DOHH2 (cell line): ENCODE measurements at regions not wholly inside any gene's neighbourhood (a gene's known extent, or its start where the extent isn't known, plus 50 kb on each side); places are given as distances from the start of the nearest gene placed in this dataset.

Experiments used
- H3F3A ChIP-seq: fragments of 200-600 bp; sonication (generic), shearing (Covaris generic); 2 replicates; pipeline ENCODE4 v1.6.0; 2016; ENCODE audit warnings: antibody characterized with exemption, mild to moderate bottlenecking; ENCODE audit not compliant: control insufficient read depth, insufficient read depth
- H3K27ac ChIP-seq: fragments of 200-600 bp; sonication (generic); 2 replicates; pipeline ENCODE4 v1.5.1; 2014; ENCODE audit warnings: low read depth, mild to moderate bottlenecking, low read length, moderate library complexity
- H3K27me3 ChIP-seq: fragments of 200-600 bp; sonication (generic); 2 replicates; pipeline ENCODE4 v1.6.1; 2014; ENCODE audit warnings: mild to moderate bottlenecking, low read length, mixed read lengths; ENCODE audit not compliant: control insufficient read depth
- H3K36me3 ChIP-seq: fragments of 200-600 bp; sonication (generic); 2 replicates; pipeline ENCODE4 v1.6.1; 2014; ENCODE audit warnings: mild to moderate bottlenecking, low read length, moderate library complexity, mixed read lengths; ENCODE audit not compliant: control insufficient read depth
- H3K4me1 ChIP-seq: fragments of 200-600 bp; sonication (generic); 2 replicates; pipeline ENCODE4 v1.6.1; 2014; ENCODE audit warnings: mild to moderate bottlenecking, low read length, mixed read lengths; ENCODE audit not compliant: control insufficient read depth
- H3K4me2 ChIP-seq: fragments of 200-600 bp; sonication (generic); 2 replicates; pipeline ENCODE4 v1.6.0; 2014; ENCODE audit warnings: mild to moderate bottlenecking, low read length, moderate library complexity
- H3K4me3 ChIP-seq: fragments of 200-600 bp; sonication (generic); 2 replicates; pipeline ENCODE4 v1.5.1; 2014; ENCODE audit warnings: mild to moderate bottlenecking, low read length, mixed read lengths
- H3K79me2 ChIP-seq: fragments of 200-600 bp; sonication (generic); 2 replicates; pipeline ENCODE4 v1.6.1; 2014; ENCODE audit warnings: mild to moderate bottlenecking, low read length, mixed read lengths; ENCODE audit not compliant: control insufficient read depth
- H3K9me2 ChIP-seq: fragments of 200-600 bp; sonication (generic); replicated peaks from 2 replicates; pipeline ENCODE4 v1.6.1; 2014; ENCODE audit warnings: mild to moderate bottlenecking, low read length, mixed read lengths; ENCODE audit not compliant: control insufficient read depth
- H3K9me3 ChIP-seq: fragments of 200-600 bp; sonication (generic); 2 replicates; pipeline ENCODE4 v1.6.1; 2014; ENCODE audit warnings: antibody characterized with exemption, low read length, mixed read lengths; ENCODE audit not compliant: control insufficient read depth, insufficient read depth
- H4K20me1 ChIP-seq: fragments of 200-600 bp; sonication (generic); 2 replicates; pipeline ENCODE4 v1.6.0; 2014; ENCODE audit warnings: low read depth, mild to moderate bottlenecking, antibody characterized with exemption, low read length, moderate library complexity; ENCODE audit not compliant: control insufficient read depth, insufficient read depth
- CTCF ChIP-seq: fragments of 200-600 bp; sonication (generic); IDR thresholded peaks from one replicate; pipeline ENCODE4 v1.5.1; 2014; ENCODE audit warnings: antibody characterized with exemption, mild to moderate bottlenecking, low read depth, low read length; ENCODE audit not compliant: poor library complexity, severe bottlenecking
- EZH2phosphoT487 ChIP-seq: fragments of 200-600 bp; sonication (generic); IDR thresholded peaks from 2 replicates; pipeline ENCODE4 v1.6.1; 2017; ENCODE audit warnings: borderline replicate concordance, mild to moderate bottlenecking, antibody characterized with exemption, low read length, moderate library complexity, mixed read lengths

GRCh38 chr6:4439159-4439558, 303.8 kb upstream of the ECI2 start:
- Histone ChIP-seq H3K36me3 (no peaks in the 10 kb centered on the region), H3K4me2 (no peak overlapping the region), H3K9me3 (no peaks in the 10 kb centered on the region), H4K20me1 (no peaks in the 10 kb centered on the region), H3K9me2 (no peaks in the 10 kb centered on the region), H3K27ac (no peak overlapping the region), H3K27me3 (no peaks in the 10 kb centered on the region), H3K79me2 (no peaks in the 10 kb centered on the region), H3K4me1 (no peaks in the 10 kb centered on the region), H3K4me3 (no peak overlapping the region), H3F3A (no peaks in the 10 kb centered on the region)
- no peak for TF ChIP-seq CTCF
- TF ChIP-seq EZH2phosphoT487, result no peak

GRCh38 chr6:4437342-4437741, 302.0 kb upstream of the ECI2 start:
- Histone ChIP-seq H3F3A (no peaks in the 10 kb centered on the region), H3K27ac (no peak overlapping the region), H3K4me3 (no peak overlapping the region), H3K36me3 (no peaks in the 10 kb centered on the region), H3K9me3 (no peaks in the 10 kb centered on the region), H4K20me1 (no peaks in the 10 kb centered on the region), H3K4me1 (no peaks in the 10 kb centered on the region), H3K79me2 (no peaks in the 10 kb centered on the region), H3K27me3 (no peaks in the 10 kb centered on the region), H3K9me2 (no peaks in the 10 kb centered on the region), H3K4me2 (no peak overlapping the region)
- TF ChIP-seq EZH2phosphoT487 (no peak), CTCF (no peak)

GRCh38 chr6:4435981-4436445, 300.6 kb upstream of the ECI2 start:
- Histone ChIP-seq H3K4me1 (no peaks in the 10 kb centered on the region), H3K27ac (no peak overlapping the region), H3K9me2 (no peaks in the 10 kb centered on the region), H3F3A (no peaks in the 10 kb centered on the region), H3K36me3 (no peaks in the 10 kb centered on the region), H3K79me2 (no peaks in the 10 kb centered on the region), H3K9me3 (no peaks in the 10 kb centered on the region), H3K4me3 (no peak overlapping the region), H3K4me2 (no peak overlapping the region), H3K27me3 (no peaks in the 10 kb centered on the region), H4K20me1 (no peaks in the 10 kb centered on the region)
- TF ChIP-seq EZH2phosphoT487, result no peak
- no peak for TF ChIP-seq CTCF

GRCh38 chr6:4434655-4435054, 299.3 kb upstream of the ECI2 start:
- H3K4me3 ChIP-seq, result no peak overlapping the region

More at GRCh38 chr6:4434655-4435054, 299.3 kb upstream of the ECI2 start:
- Histone ChIP-seq H3F3A (no peaks in the 10 kb centered on the region), H3K4me2 (no peak overlapping the region), H3K79me2 (no peaks in the 10 kb centered on the region), H3K9me2 (no peaks in the 10 kb centered on the region), H3K9me3 (no peaks in the 10 kb centered on the region), H3K4me1 (no peaks in the 10 kb centered on the region), H3K27ac (no peak overlapping the region), H4K20me1 (no peaks in the 10 kb centered on the region), H3K27me3 (no peaks in the 10 kb centered on the region), H3K36me3 (no peaks in the 10 kb centered on the region)
- TF ChIP-seq CTCF (no peak), EZH2phosphoT487 (no peak)
